AG04450 (cell line): ENCODE measurements at regions not wholly inside any gene's neighbourhood (a gene's known extent, or its start where the extent isn't known, plus 50 kb on each side); places are given as distances from the start of the nearest gene placed in this dataset.

Experiments
- CTCF ChIA-PET: fragments of 300-600, 350-600 bp; formaldehyde crosslinking; extraction: SDS; loops from one replicate; lab custom pipeline; 2022; ENCODE audit warnings: antibody characterized with exemption, inconsistent platforms; lab: Charles Lee
- POLR2A ChIA-PET: fragments of 350-600 bp; formaldehyde crosslinking; extraction: SDS; loops from one replicate; lab custom pipeline; 2021; ENCODE audit warnings: antibody characterized with exemption, inconsistent platforms; lab: Yijun Ruan, JAX
- DNase-seq: peaks from one replicate; pipeline ENCODE4 v3.0.0-alpha.2; 2011; ENCODE audit warnings: low read depth, low spot score
- H3K27ac ChIP-seq: one replicate; pipeline ENCODE4 v1.5.1; 2012; ENCODE audit warnings: low read depth, low read length, control low read depth
- H3K27me3 ChIP-seq: one replicate; pipeline ENCODE4 v1.6.0; 2012; ENCODE audit warnings: low read length; ENCODE audit not compliant: control insufficient read depth, insufficient read depth
- H3K4me3 ChIP-seq: 2 replicates; pipeline ENCODE4 v1.5.1; 2011; ENCODE audit warnings: mild to moderate bottlenecking, low read depth, low read length, control low read depth
- H3K9me3 ChIP-seq: 2 replicates; pipeline ENCODE4 v1.5.1; 2012; ENCODE audit warnings: low read length; ENCODE audit not compliant: control insufficient read depth, insufficient read depth
- TF ChIP-seq, protein P1 (sequence below): IDR thresholded peaks from 2 replicates; pipeline ENCODE4 v1.5.1; 2011; ENCODE audit warnings: low read depth, low read length, control low read depth, inconsistent platforms

DNA sequence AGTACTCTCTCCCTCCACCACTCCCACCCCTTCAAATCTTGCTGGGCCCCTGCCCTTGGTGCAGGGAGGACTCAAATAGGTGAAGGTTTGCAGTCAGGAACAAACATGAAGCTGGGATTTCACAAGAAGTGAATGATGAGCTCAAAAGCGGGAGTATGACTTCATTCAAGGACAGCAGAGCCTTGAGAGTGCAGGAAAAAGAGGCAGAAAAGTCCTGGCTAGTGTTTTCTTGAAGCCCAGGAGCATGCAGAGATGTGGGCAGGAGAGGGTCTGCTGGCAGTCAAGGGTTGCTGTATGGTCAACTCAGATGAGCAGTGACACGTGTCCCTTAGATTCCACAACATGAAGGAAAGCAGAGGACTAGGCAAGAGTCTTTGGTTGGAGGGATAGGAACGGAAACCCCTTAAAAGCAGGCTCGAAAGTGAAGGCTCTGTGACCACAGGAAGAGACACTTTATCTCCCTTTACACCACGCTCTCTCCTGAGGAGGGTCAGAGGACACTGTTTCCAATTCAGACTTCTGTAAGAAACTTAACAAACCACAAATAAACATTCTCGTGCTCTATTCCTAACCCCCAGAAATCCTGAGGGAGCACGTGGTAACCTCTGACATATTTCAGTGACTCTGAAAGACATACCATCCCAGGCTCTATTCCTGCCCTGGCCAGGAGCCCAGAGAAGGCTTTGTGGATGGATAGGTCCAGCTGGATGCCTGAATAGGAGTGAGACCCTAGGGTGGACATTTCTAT is 168.0 kb upstream of the NDN start:
- DNase-seq = no peak
- POLR2A ChIA-PET = no interaction called here
- CTCF ChIA-PET = no interaction called here
- TF ChIP-seq, protein P1, sequence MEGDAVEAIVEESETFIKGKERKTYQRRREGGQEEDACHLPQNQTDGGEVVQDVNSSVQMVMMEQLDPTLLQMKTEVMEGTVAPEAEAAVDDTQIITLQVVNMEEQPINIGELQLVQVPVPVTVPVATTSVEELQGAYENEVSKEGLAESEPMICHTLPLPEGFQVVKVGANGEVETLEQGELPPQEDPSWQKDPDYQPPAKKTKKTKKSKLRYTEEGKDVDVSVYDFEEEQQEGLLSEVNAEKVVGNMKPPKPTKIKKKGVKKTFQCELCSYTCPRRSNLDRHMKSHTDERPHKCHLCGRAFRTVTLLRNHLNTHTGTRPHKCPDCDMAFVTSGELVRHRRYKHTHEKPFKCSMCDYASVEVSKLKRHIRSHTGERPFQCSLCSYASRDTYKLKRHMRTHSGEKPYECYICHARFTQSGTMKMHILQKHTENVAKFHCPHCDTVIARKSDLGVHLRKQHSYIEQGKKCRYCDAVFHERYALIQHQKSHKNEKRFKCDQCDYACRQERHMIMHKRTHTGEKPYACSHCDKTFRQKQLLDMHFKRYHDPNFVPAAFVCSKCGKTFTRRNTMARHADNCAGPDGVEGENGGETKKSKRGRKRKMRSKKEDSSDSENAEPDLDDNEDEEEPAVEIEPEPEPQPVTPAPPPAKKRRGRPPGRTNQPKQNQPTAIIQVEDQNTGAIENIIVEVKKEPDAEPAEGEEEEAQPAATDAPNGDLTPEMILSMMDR = no peak
- Histone ChIP-seq H3K27ac (no peak overlapping the region), H3K4me3 (no peak overlapping the region), H3K27me3 (no peaks in the 10 kb centered on the region), H3K9me3 (peaks cover under 1% of the 10 kb centered on the region; the same call in 1 of the 2 replicates)

DNA sequence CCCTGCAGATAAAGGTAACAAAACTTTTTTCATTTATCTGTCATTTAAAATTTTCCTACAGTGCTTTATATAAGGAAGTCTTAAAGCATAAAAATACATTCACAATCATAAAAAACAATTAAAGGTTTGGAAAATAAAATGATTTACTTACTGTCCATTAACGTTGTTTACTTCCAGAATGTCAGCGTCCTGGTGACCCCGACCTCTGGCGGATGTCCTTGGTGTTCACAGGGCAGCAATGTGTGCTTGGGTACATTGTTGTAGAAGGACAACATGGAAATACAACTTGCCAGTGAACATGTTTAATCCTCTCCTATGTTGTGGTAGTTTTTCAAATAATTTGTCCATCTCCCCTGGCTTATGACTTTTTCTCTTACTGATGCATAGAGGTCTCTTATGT is 168.8 kb upstream of the NDN start:
- DNase-seq = no peak
- peaks cover 9% of the 10 kb centered on the region for H3K9me3 ChIP-seq
- H3K4me3 ChIP-seq = no peak overlapping the region
- TF ChIP-seq, protein P1 = no peak
- ChIA-PET CTCF (interaction anchor here (0.6 to 1.0 kb wide), 3 partner anchors 198 to 214 kb away, joined by 3 read pairs; no protein-coding TSS in a partner anchor), POLR2A (no interaction called here)
- H3K27me3 ChIP-seq = no peaks in the 10 kb centered on the region
- no peak overlapping the region for H3K27ac ChIP-seq

DNA sequence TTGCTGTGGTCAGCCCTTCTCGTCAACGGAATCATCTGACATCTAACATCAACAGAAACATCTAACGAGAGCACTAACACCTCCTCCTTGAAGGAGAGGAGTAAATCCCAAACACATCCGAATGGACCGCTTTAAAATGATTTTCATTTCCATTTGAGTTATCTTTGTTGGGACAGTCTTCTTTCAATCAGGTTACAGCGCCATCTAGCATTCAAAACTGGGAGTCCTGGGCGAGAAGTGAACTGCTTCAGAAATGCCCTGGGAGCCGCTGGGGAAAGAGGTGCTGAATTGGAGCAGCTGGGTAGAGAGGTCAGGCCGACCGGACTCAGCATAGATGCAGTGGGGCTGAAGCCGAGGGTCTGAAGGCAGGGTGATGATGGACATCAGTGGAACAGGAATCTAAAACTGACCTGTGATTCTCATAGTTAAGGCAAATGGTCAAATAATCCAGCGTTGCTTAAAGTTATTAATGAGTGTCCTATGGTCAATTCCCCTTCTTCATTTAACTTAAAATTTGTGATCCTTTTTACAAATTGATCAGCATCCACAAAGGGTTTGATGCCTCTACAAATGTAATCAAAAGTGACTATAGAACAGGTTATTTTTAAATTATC is 170.0 kb upstream of the NDN start:
- DNase-seq = no peak
- POLR2A ChIA-PET = no interaction called here
- Histone ChIP-seq H3K27me3 (no peaks in the 10 kb centered on the region), H3K4me3 (no peak overlapping the region), H3K27ac (no peak overlapping the region), H3K9me3 (peaks cover 9% of the 10 kb centered on the region)
- TF ChIP-seq, protein P1 = peak; percentile 55
- CTCF ChIA-PET = interaction anchor here (0.6 to 3.5 kb wide), 4 partner anchors 167 to 215 kb away, joined by 3 to 16 read pairs (median 4); no protein-coding TSS in a partner anchor

DNA sequence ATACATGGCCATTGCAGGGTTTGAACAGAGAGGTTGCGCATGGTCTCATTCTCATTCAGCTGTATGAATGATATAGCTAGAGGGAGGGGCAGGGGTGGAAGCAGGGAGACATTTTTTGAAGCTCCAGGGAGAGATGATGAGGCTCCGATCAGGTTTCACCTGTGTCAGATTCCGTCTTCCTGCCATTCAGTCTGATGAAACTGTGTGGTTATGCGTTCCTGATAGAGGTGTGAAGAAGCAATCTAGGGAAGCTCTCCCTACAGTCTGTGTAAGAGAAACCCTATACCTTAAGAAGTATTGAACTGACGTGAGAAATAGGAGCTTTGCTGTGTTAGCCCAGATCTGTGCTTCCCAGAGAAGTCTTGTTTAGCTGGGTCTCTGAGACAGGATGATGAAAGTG is 171.9 kb upstream of the NDN start:
- CTCF ChIA-PET = interaction anchor here (1.0 to 3.5 kb wide), 2 partner anchors 172 to 210 kb away, joined by 4 to 16 read pairs; partner anchors contain the start of gene NDN

More for the DNA sequence above, 171.9 kb upstream of the NDN start:
- Histone ChIP-seq H3K27me3 (no peaks in the 10 kb centered on the region), H3K4me3 (no peak overlapping the region), H3K9me3 (peaks cover 9% of the 10 kb centered on the region), H3K27ac (no peak overlapping the region)
- DNase-seq = no peak
- POLR2A ChIA-PET = no interaction called here
- TF ChIP-seq, protein P1 = no peak
